Epithelial cell of proximal tubule (primary cell): ENCODE measurements at regions not wholly inside any gene's neighbourhood (a gene's known extent, or its start where the extent isn't known, plus 50 kb on each side); places are given as distances from the start of the nearest gene placed in this dataset.

Source experiments
- DNase-seq: peaks from one replicate; pipeline ENCODE4 v3.0.0-alpha.2; 2011; ENCODE audit warnings: low read depth
- H3K4me3 ChIP-seq: 2 replicates; pipeline ENCODE4 v1.5.1; 2011; ENCODE audit warnings: low read depth, mild to moderate bottlenecking, low read length
- CTCF ChIP-seq: conservative IDR thresholded peaks from 2 replicates; pipeline ENCODE4 v1.5.1; 2012; ENCODE audit warnings: low read depth, mild to moderate bottlenecking, low read length

GRCh38 chr10:110382695-110383094 is 78.0 kb upstream of the SMNDC1 start:
- no peak for DNase-seq
- no peak overlapping the region for H3K4me3 ChIP-seq
- no peak for TF ChIP-seq CTCF

- TF ChIP-seq CTCF = no peak
- H3K4me3 ChIP-seq = no peak overlapping the region
- DNase-seq = no peak
Measured at GRCh38 chr10:110387617-110387982, 82.9 kb upstream of the SMNDC1 start.

GRCh38 chr10:110387983-110388686 is 83.4 kb upstream of the SMNDC1 start:
- no peak for DNase-seq

GRCh38 chr10:110388687-110389052 is 84.0 kb upstream of the SMNDC1 start:
- H3K4me3 ChIP-seq = no peak overlapping the region
- no peak for TF ChIP-seq CTCF
- DNase-seq = no peak

More at GRCh38 chr10:110387983-110388686, 83.4 kb upstream of the SMNDC1 start:
- no peak overlapping the region for H3K4me3 ChIP-seq
- no peak for TF ChIP-seq CTCF

- H3K4me3 ChIP-seq = no peak overlapping the region
- no peak for DNase-seq
- TF ChIP-seq CTCF = no peak
Measured at GRCh38 chr10:110389255-110389654, 84.5 kb upstream of the SMNDC1 start.

GRCh38 chr10:110391541-110391940 is 86.8 kb upstream of the SMNDC1 start:
- H3K4me3 ChIP-seq = no peak overlapping the region
- DNase-seq = no peak
- no peak for TF ChIP-seq CTCF

- DNase-seq = no peak
- H3K4me3 ChIP-seq = no peak overlapping the region
- no peak for TF ChIP-seq CTCF
Measured at GRCh38 chr10:110392121-110392520, 87.4 kb upstream of the SMNDC1 start.
